K562 (cell line): ENCODE measurements at regions not wholly inside any gene's neighbourhood (a gene's known extent, or its start where the extent isn't known, plus 50 kb on each side); places are given as distances from the start of the nearest gene placed in this dataset.

Experiments used
- ATAC-seq: fragments of 200-7000 bp; cut with Tn5 transposase; 3 replicates; pipeline ENCODE4 v1.9.1; 2020; ENCODE audit warnings: moderate library complexity
- BruUV-seq: library from RNA; stranded (reverse); fragments of 400-500 nt; replicated peaks from 2 replicates; lab custom pipeline; 2021; lab: Mats Ljungman, UMichigan
- CTCF ChIA-PET: fragments of 300-600 bp; formaldehyde crosslinking; extraction: SDS; loops from one replicate; lab custom pipeline; 2021; ENCODE audit warnings: low intra/inter-chr PET ratio; lab: Yijun Ruan, JAX
- POLR2A ChIA-PET: fragments of 300-600, 350-650 bp; sonication (Branson Sonifier 250); formaldehyde crosslinking; extraction: SDS; loops from one replicate; lab custom pipeline; 2021; ENCODE audit warnings: antibody characterized with exemption, inconsistent platforms; lab: Yijun Ruan, JAX
- DNase-seq, 4 experiments: peaks; one replicate each; pipeline versions ENCODE4 v3.0.0 to v3.0.0-alpha.2; 2011 to 2018; ENCODE audit warnings: low spot score in 3 of 4, mixed read lengths in 3 of 4; ENCODE audit errors: extremely low read depth in 1 of 4
- FAIRE-seq: peaks from 2 replicates; lab custom pipeline; 2011; peaks lifted over from hg19 to GRCh38; lab: Jason Lieb, UNC
- H2AFZ ChIP-seq: 2 replicates; pipeline ENCODE4 v1.6.0; 2011; ENCODE audit warnings: low read depth, low read length, control low read depth, inconsistent platforms
- H3K27ac ChIP-seq: fragments of 200-600 bp; 3 replicates; pipeline ENCODE4 v1.8.0; 2011; ENCODE audit warnings: low read depth, mild to moderate bottlenecking, control low read depth, inconsistent platforms, low read length, moderate library complexity, mixed read lengths; ENCODE audit errors: extremely low read depth
- H3K27me3 ChIP-seq, 2 experiments: fragments of 300-600 bp in 1 of 2; 2 replicates in 1 of 2; 3 replicates in 1 of 2; pipeline versions ENCODE4 v1.6.0 to v1.8.0; 2011; ENCODE audit warnings: inconsistent platforms in 2 of 2, low read length in 2 of 2, mild to moderate bottlenecking in 1 of 2, mixed read lengths in 1 of 2, moderate library complexity in 1 of 2; ENCODE audit not compliant: control insufficient read depth in 2 of 2, insufficient read depth in 2 of 2
- H3K36me3 ChIP-seq: fragments of 300-600 bp; 3 replicates; pipeline ENCODE4 v1.8.0; 2011; ENCODE audit warnings: mild to moderate bottlenecking, low read length, inconsistent platforms; ENCODE audit not compliant: control insufficient read depth, insufficient read depth
- H3K4me1 ChIP-seq, 2 experiments: fragments of 200-600 bp in 1 of 2; replicated peaks in 1 of 2; 2 replicates in 1 of 2; 3 replicates in 1 of 2; pipeline versions ENCODE4 v1.5.1 to v1.8.0; 2011; ENCODE audit warnings: inconsistent platforms in 2 of 2, low read length in 2 of 2, mild to moderate bottlenecking in 1 of 2, mixed read lengths in 1 of 2, moderate library complexity in 1 of 2; ENCODE audit not compliant: control insufficient read depth in 2 of 2, insufficient read depth in 2 of 2
- H3K4me2 ChIP-seq: 2 replicates; pipeline ENCODE4 v1.6.1; 2011; ENCODE audit warnings: low read length, control low read depth, inconsistent platforms, mixed read lengths; ENCODE audit not compliant: insufficient read depth
- H3K4me3 ChIP-seq: fragments of 200-600 bp; sonication (generic), shearing (Covaris generic); 2 replicates; pipeline ENCODE4 v1.5.1; 2016; ENCODE audit warnings: control low read depth, inconsistent platforms
- H3K79me2 ChIP-seq: fragments of 200-600 bp; 3 replicates; pipeline ENCODE4 v1.8.0; 2011; ENCODE audit warnings: low read length, inconsistent platforms; ENCODE audit not compliant: control insufficient read depth, insufficient read depth
- H3K9ac ChIP-seq, 2 experiments: 2 replicates each; pipeline versions ENCODE4 v1.6.0 to v1.6.1; 2011; ENCODE audit warnings: low read depth in 2 of 2, low read length in 2 of 2, control low read depth in 1 of 2, inconsistent platforms in 1 of 2, mild to moderate bottlenecking in 1 of 2, mixed read lengths in 1 of 2; ENCODE audit not compliant: insufficient read depth in 1 of 2
- H3K9me1 ChIP-seq: one replicate; pipeline ENCODE4 v1.6.0; 2011; ENCODE audit warnings: inconsistent platforms, mild to moderate bottlenecking, low read length, moderate library complexity; ENCODE audit not compliant: control insufficient read depth, insufficient read depth
- H3K9me3 ChIP-seq: replicated peaks from 2 replicates; pipeline ENCODE4 v1.5.1; 2011; ENCODE audit warnings: low read depth, low read length, inconsistent platforms; ENCODE audit not compliant: control insufficient read depth, insufficient read depth
- H4K20me1 ChIP-seq: replicated peaks from 2 replicates; pipeline ENCODE4 v1.6.1; 2011; ENCODE audit warnings: low read length, inconsistent platforms, mixed read lengths; ENCODE audit not compliant: control insufficient read depth, insufficient read depth
- HOXB6 ChIP-seq: fragments of 250-450 bp; sonication (Bioruptor Pico); IDR thresholded peaks from 2 replicates; pipeline ENCODE4 v1.5.1; 2022; ENCODE audit warnings: mild to moderate bottlenecking, borderline replicate concordance
- MBD1 ChIP-seq: fragments of 250-450 bp; sonication (Bioruptor Pico); IDR thresholded peaks from 2 replicates; pipeline ENCODE4 v1.8.0; 2022; ENCODE audit warnings: inconsistent platforms
- POLR2B ChIP-seq: fragments of 450-650 bp; IDR thresholded peaks from 2 replicates; pipeline ENCODE4 v1.6.1; 2018; ENCODE audit warnings: low read depth; ENCODE audit not compliant: partially characterized antibody
- THAP7 ChIP-seq: fragments of 250-450 bp; sonication (Bioruptor Pico); IDR thresholded peaks from 2 replicates; pipeline ENCODE4 v1.5.0; 2021
- ZNF124 ChIP-seq: sonication (generic); formaldehyde crosslinking; IDR thresholded peaks from 2 replicates; pipeline ENCODE4 v1.8.1; 2022; ENCODE audit warnings: missing genetic modification reagents
- WGBS: fragments of 100-300 bp; shearing (Covaris generic); methylation state at CpG from one replicate; pipeline ENCODE4 v1.1.6; 2016; ENCODE audit warnings: low coverage, mixed read lengths; ENCODE audit not compliant: insufficient coverage; ENCODE audit errors: missing lambda C conversion rate; 5-methylcytosine and 5-hydroxymethylcytosine counted together
- in situ Hi-C: fragments of 300-500 bp; cut with MboI; formaldehyde crosslinking; loops from 4 replicates; pipeline ENCODE4 v1.15.0; 2018; ENCODE audit warnings: inconsistent platforms, mixed read lengths
- intact Hi-C: fragments of 100-400 bp; cut with micrococcal nuclease; formaldehyde crosslinking; loops from 2 replicates; pipeline ENCODE4 v1.14.2; 2022
- TF ChIP-seq, protein P1 (sequence below): fragments of 450-650 bp; formaldehyde crosslinking; IDR thresholded peaks from 2 replicates; pipeline ENCODE4 v1.4.0; 2020; ENCODE audit warnings: mild to moderate bottlenecking, mixed read lengths
- TF ChIP-seq, protein P2 (sequence below): fragments of 250-450 bp; sonication (Bioruptor Pico); IDR thresholded peaks from 2 replicates; pipeline ENCODE4 v1.8.0; 2022; ENCODE audit warnings: moderate library complexity, mild to moderate bottlenecking, inconsistent platforms

- H3K9me3 ChIP-seq: no peaks in the 10 kb centered on the region; the same call in 1 of the 2 replicates
- no peaks in the 10 kb centered on the region for H3K79me2 ChIP-seq
- DNase-seq (no peak), ATAC-seq (no peak), FAIRE-seq (no peak)
- no peak overlapping the region for H3K27ac ChIP-seq
- CTCF ChIA-PET: no interaction called here
- TF ChIP-seq POLR2B (no peak), THAP7 (CRISPR knock-in tag) (no peak), HOXB6 (CRISPR knock-in tag) (no peak), ZNF124 (CRISPR knock-in tag) (no peak), MBD1 (CRISPR knock-in tag) (no peak)
- TF ChIP-seq, protein P1, sequence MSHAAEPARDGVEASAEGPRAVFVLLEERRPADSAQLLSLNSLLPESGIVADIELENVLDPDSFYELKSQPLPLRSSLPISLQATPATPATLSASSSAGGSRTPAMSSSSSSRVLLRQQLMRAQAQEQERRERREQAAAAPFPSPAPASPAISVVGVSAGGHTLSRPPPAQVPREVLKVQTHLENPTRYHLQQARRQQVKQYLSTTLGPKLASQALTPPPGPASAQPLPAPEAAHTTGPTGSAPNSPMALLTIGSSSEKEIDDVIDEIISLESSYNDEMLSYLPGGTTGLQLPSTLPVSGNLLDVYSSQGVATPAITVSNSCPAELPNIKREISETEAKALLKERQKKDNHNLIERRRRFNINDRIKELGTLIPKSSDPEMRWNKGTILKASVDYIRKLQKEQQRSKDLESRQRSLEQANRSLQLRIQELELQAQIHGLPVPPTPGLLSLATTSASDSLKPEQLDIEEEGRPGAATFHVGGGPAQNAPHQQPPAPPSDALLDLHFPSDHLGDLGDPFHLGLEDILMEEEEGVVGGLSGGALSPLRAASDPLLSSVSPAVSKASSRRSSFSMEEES (CRISPR knock-in tag): no peak
- TF ChIP-seq, protein P2, sequence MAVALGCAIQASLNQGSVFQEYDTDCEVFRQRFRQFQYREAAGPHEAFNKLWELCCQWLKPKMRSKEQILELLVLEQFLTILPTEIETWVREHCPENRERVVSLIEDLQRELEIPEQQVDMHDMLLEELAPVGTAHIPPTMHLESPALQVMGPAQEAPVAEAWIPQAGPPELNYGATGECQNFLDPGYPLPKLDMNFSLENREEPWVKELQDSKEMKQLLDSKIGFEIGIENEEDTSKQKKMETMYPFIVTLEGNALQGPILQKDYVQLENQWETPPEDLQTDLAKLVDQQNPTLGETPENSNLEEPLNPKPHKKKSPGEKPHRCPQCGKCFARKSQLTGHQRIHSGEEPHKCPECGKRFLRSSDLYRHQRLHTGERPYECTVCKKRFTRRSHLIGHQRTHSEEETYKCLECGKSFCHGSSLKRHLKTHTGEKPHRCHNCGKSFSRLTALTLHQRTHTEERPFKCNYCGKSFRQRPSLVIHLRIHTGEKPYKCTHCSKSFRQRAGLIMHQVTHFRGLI (CRISPR knock-in tag): no peak
- intact Hi-C loops: no loop called here
- H3K4me1 ChIP-seq: no peaks in the 10 kb centered on the region
- no peak overlapping the region for H3K4me2 ChIP-seq
- 0% methylated on average over 1 of the region's 1 CpG for WGBS
- H2AFZ ChIP-seq: no peak overlapping the region
- no peak overlapping the region for H3K4me3 ChIP-seq
- in situ Hi-C loops: no loop called here
- no peak overlapping the region for H3K9ac ChIP-seq
- H3K27me3 ChIP-seq: no peaks in the 10 kb centered on the region
- H3K9me1 ChIP-seq: no peaks in the 10 kb centered on the region
- POLR2A ChIA-PET: no interaction called here
- no TSS peak for BruUV-seq
- no peaks in the 10 kb centered on the region for H3K36me3 ChIP-seq
- no peaks in the 10 kb centered on the region for H4K20me1 ChIP-seq
These were observed 195.9 kb upstream of the DTNA start for GRCh38 chr18:34514238-34514637.
